Neuronal stem cell (in vitro differentiated cells): ENCODE measurements at regions not wholly inside any gene's neighbourhood (a gene's known extent, or its start where the extent isn't known, plus 50 kb on each side); places are given as distances from the start of the nearest gene placed in this dataset.

Source experiments
- DNase-seq: peaks from one replicate; pipeline ENCODE4 v3.0.0-alpha.2; 2013; ENCODE audit warnings: low spot score
- H2AFZ ChIP-seq: one replicate; pipeline ENCODE4 v1.6.1; 2013; ENCODE audit warnings: mild to moderate bottlenecking, low read length, inconsistent platforms
- H2AK5ac ChIP-seq: 2 replicates; pipeline ENCODE4 v1.6.1; 2013; ENCODE audit warnings: low read depth, mild to moderate bottlenecking, inconsistent platforms, low read length, moderate library complexity, mixed read lengths
- H2BK120ac ChIP-seq: 2 replicates; pipeline ENCODE4 v1.6.1; 2013; ENCODE audit warnings: low read depth, mild to moderate bottlenecking, inconsistent platforms, low read length, moderate library complexity, mixed read lengths
- H2BK12ac ChIP-seq: one replicate; pipeline ENCODE4 v1.6.1; 2013; ENCODE audit warnings: low read length, inconsistent platforms
- H2BK15ac ChIP-seq: 2 replicates; pipeline ENCODE4 v1.6.1; 2013; ENCODE audit warnings: mild to moderate bottlenecking, low read length, inconsistent platforms, mixed read lengths
- H2BK5ac ChIP-seq: one replicate; pipeline ENCODE4 v1.6.1; 2013; ENCODE audit warnings: inconsistent platforms, mild to moderate bottlenecking, low read length, moderate library complexity
- H3K14ac ChIP-seq: one replicate; pipeline ENCODE4 v1.6.1; 2013; ENCODE audit warnings: low read length, inconsistent platforms
- H3K18ac ChIP-seq: 2 replicates; pipeline ENCODE4 v1.6.1; 2013; ENCODE audit warnings: low read length, inconsistent platforms
- H3K23ac ChIP-seq: 2 replicates; pipeline ENCODE4 v1.6.1; 2013; ENCODE audit warnings: low read depth, mild to moderate bottlenecking, mixed read lengths, low read length, inconsistent platforms; ENCODE audit not compliant: poor library complexity
- H3K27ac ChIP-seq: replicated peaks from 3 replicates; pipeline ENCODE4 v1.5.1; 2013; ENCODE audit warnings: low read length, inconsistent platforms
- H3K27me3 ChIP-seq, 3 experiments: 2 replicates each; pipeline ENCODE4 v1.6.1; 2013; ENCODE audit warnings: low read length in 3 of 3, mild to moderate bottlenecking in 2 of 3, inconsistent platforms in 1 of 3, low read depth in 1 of 3, mixed read lengths in 1 of 3, moderate library complexity in 1 of 3; ENCODE audit not compliant: control insufficient read depth in 3 of 3, insufficient read depth in 3 of 3
- H3K36me3 ChIP-seq, 2 donors: replicated peaks in 1 of 2; 2 replicates each; pipeline ENCODE4 v1.6.1; 2013; ENCODE audit warnings: low read length in 2 of 2; ENCODE audit not compliant: control insufficient read depth in 2 of 2, insufficient read depth in 2 of 2
- H3K4ac ChIP-seq: 2 replicates; pipeline ENCODE4 v1.6.1; 2013; ENCODE audit warnings: inconsistent platforms, mild to moderate bottlenecking, low read length, moderate library complexity
- H3K4me1 ChIP-seq, 2 donors: 1 replicate in 1 of 2; 2 replicates in 1 of 2; pipeline ENCODE4 v1.6.1; 2013; ENCODE audit warnings: low read length in 2 of 2, low read depth in 1 of 2; ENCODE audit not compliant: control insufficient read depth in 2 of 2, insufficient read depth in 1 of 2
- H3K4me2 ChIP-seq: one replicate; pipeline ENCODE4 v1.6.1; 2013; ENCODE audit warnings: mild to moderate bottlenecking, low read length, inconsistent platforms; ENCODE audit not compliant: insufficient read depth, poor library complexity, severe bottlenecking
- H3K4me3 ChIP-seq, 2 donors: 2 replicates each; pipeline ENCODE4 v1.5.1; 2013; ENCODE audit warnings: low read length in 2 of 2, mild to moderate bottlenecking in 2 of 2, inconsistent platforms in 1 of 2, moderate library complexity in 1 of 2
- H3K79me1 ChIP-seq: one replicate; pipeline ENCODE4 v1.6.1; 2013; ENCODE audit warnings: low read depth, mild to moderate bottlenecking, inconsistent platforms, low read length, moderate library complexity
- H3K9ac ChIP-seq: one replicate; pipeline ENCODE4 v1.6.1; 2013; ENCODE audit warnings: mild to moderate bottlenecking, low read depth, low read length, inconsistent platforms; ENCODE audit not compliant: poor library complexity
- H3K9me3 ChIP-seq, 2 donors: replicated peaks in 1 of 2; 2 replicates each; pipeline versions ENCODE3 to v1.6.1; 2013; ENCODE audit warnings: low read length in 2 of 2, mild to moderate bottlenecking in 2 of 2, inconsistent platforms in 1 of 2, low read depth in 1 of 2, mixed read lengths in 1 of 2, moderate library complexity in 1 of 2; ENCODE audit not compliant: control insufficient read depth in 2 of 2, insufficient read depth in 1 of 2
- H4K8ac ChIP-seq: one replicate; pipeline ENCODE4 v1.6.1; 2013; ENCODE audit warnings: low read depth, mild to moderate bottlenecking, inconsistent platforms, low read length, moderate library complexity
- H4K91ac ChIP-seq: one replicate; pipeline ENCODE4 v1.6.1; 2013; ENCODE audit warnings: low read length, low read depth, mild to moderate bottlenecking, inconsistent platforms; ENCODE audit not compliant: poor library complexity
- WGBS, 2 donors: extraction: QIAGEN DNeasy Blood & Tissue Kit; methylation state at CpG; one replicate each; pipeline ENCODE4 v1.1.7; 2013; ENCODE audit warnings: missing lambda C conversion rate in 2 of 2, mixed read lengths in 1 of 2; ENCODE audit not compliant: insufficient read length in 2 of 2, insufficient replicate concordance in 1 of 2; ENCODE audit errors: extremely low coverage in 2 of 2; 5-methylcytosine and 5-hydroxymethylcytosine counted together

DNA sequence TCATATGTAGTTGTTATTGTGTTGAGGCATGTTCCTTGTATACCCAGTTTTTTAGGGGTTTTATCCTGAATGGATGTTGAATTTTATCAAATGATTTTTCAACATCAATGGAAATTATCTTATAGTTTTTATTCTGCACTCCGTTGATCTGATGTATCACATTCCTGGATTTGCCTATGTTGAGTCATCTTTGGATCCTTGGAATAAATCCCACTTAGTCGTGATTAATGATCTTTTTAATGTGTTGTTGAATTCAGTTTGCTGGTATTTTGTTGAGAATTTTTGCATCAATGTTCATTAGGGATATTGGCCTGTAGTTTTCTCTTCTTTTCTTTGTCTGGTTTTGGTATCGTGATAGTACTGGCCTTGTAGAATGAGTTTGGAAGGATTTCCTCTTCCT is 648.6 kb upstream of the GRM3 start:
- Histone ChIP-seq H2AK5ac (no peak overlapping the region), H3K4me3 (no peak overlapping the region), H2BK12ac (no peak overlapping the region), H3K9me3 (no peaks in the 10 kb centered on the region), H4K91ac (no peak overlapping the region), H3K4me1 (no peaks in the 10 kb centered on the region), H3K18ac (no peak overlapping the region), H2BK120ac (no peak overlapping the region), H3K9ac (no peak overlapping the region), H4K8ac (no peak overlapping the region), H2AFZ (no peak overlapping the region), H3K36me3 (no peaks in the 10 kb centered on the region), H3K27ac (no peak overlapping the region), H3K27me3 (no peaks in the 10 kb centered on the region), H3K23ac (no peak overlapping the region), H3K79me1 (no peaks in the 10 kb centered on the region), H3K4ac (no peak overlapping the region), H3K4me2 (no peak overlapping the region), H2BK5ac (no peak overlapping the region), H3K14ac (no peak overlapping the region), H2BK15ac (no peak overlapping the region)
- WGBS, 2 donors: no CpG with 5 or more reads among the region's 3 CpGs
- no peak for DNase-seq

DNA sequence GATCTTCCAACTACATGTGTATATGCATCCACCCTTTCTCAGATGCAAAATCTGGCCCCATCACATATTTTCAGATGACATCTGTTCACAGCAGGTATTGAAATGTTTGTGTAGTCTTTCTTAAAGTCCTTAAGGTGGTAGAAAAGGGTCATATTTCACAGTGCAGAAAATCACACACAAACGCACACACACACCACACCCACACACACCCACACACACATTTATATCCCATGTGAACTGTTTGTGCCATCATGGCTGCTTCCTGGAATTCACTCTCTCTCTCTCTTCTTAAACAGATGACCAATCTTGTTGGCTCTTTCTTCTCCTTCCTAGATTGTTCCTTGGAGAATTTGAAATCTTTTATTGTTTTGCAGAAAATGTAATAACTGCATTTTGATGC is 663.0 kb upstream of the GRM3 start:
- Histone ChIP-seq H2BK12ac (no peak overlapping the region), H3K14ac (no peak overlapping the region), H3K4me3 (no peak overlapping the region), H2BK120ac (no peak overlapping the region), H4K91ac (no peak overlapping the region), H3K18ac (no peak overlapping the region), H2AFZ (no peak overlapping the region), H2BK5ac (no peak overlapping the region), H2BK15ac (no peak overlapping the region), H3K27me3 (no peaks in the 10 kb centered on the region), H3K79me1 (no peaks in the 10 kb centered on the region), H4K8ac (no peak overlapping the region), H3K9me3 (no peaks in the 10 kb centered on the region), H3K4ac (no peak overlapping the region), H3K36me3 (no peaks in the 10 kb centered on the region), H3K4me1 (no peaks in the 10 kb centered on the region), H3K4me2 (no peak overlapping the region), H3K23ac (no peak overlapping the region), H2AK5ac (no peak overlapping the region), H3K9ac (no peak overlapping the region), H3K27ac (no peak overlapping the region)
- DNase-seq: no peak
- no CpG with 5 or more reads among the region's 1 CpG for WGBS, 2 donors

DNA sequence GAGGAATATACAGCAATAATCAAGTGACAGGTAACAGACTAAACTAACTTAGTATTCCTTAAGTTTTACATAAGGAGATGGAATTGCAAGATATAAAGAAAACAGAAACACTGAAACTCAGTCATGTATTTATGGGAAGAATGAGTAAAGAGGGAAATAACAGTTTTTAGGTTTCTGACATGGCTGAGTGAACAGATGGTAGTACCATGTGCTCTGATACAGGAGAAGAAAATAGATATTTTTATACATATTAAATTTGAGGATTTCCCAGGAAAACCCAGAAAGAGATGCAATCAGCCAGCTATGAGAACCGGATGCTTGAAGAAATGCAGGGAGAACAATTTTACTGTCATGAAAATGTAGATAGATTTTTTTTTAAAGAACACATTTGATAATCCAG is 669.5 kb upstream of the GRM3 start:
- no peak overlapping the region for H2BK120ac ChIP-seq
- no peak overlapping the region for H3K18ac ChIP-seq
- H2AFZ ChIP-seq: no peak overlapping the region
- no peak overlapping the region for H3K4me2 ChIP-seq
- H3K9me3 ChIP-seq: no peaks in the 10 kb centered on the region
- H2AK5ac ChIP-seq: no peak overlapping the region
- H2BK5ac ChIP-seq: no peak overlapping the region
- no peak overlapping the region for H3K27ac ChIP-seq
- no peaks in the 10 kb centered on the region for H3K36me3 ChIP-seq
- no peak overlapping the region for H3K4me3 ChIP-seq
- DNase-seq: no peak
- H3K9ac ChIP-seq: no peak overlapping the region
- H2BK12ac ChIP-seq: no peak overlapping the region
- H3K79me1 ChIP-seq: no peaks in the 10 kb centered on the region
- H3K4ac ChIP-seq: no peak overlapping the region
- no CpG with 5 or more reads among the region's 1 CpG for WGBS, 2 donors
- H4K8ac ChIP-seq: no peak overlapping the region
- H2BK15ac ChIP-seq: no peak overlapping the region
- no peaks in the 10 kb centered on the region for H3K4me1 ChIP-seq
- H3K27me3 ChIP-seq: no peaks in the 10 kb centered on the region
- H3K14ac ChIP-seq: no peak overlapping the region
- H3K23ac ChIP-seq: no peak overlapping the region
- H4K91ac ChIP-seq: no peak overlapping the region

DNA sequence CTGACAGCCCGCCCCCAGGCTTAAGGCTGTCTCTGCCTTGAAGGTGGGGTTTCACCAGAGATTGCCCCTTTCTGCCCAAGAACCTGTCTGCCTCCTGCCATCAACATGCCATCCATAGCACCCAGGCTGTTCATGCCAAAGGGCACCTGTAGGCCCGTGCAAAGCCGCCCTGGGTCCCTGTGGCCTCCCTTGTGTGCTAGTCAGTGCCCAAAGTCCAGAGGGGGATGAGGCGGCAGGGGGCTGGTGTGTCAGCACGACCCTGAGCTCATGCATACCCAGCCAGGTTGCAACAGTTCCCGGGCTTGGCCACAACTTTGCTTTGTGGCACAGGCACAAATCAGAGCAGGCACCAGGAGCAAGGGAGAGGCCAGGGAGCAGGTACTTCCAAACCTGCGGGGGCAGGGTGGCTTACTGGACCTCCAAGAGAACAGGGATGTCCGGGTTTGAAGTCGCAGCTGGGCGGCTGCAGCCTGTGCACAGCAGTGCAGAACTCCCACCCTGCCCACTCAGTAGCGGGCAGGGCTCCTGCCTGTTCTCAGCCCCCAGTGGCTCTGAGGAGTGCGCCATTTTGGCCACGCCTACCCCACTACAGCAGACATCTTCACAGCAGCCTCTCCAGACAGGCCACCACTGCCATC is 671.1 kb upstream of the GRM3 start:
- no peak overlapping the region for H3K14ac ChIP-seq
- no peak overlapping the region for H4K8ac ChIP-seq
- H2BK15ac ChIP-seq: no peak overlapping the region
- H2AFZ ChIP-seq: peak overlapping the region; percentile 63
- no peak overlapping the region for H2AK5ac ChIP-seq
- no peaks in the 10 kb centered on the region for H3K4me1 ChIP-seq
- H3K36me3 ChIP-seq: no peaks in the 10 kb centered on the region
- H3K4me2 ChIP-seq: no peak overlapping the region
- no peaks in the 10 kb centered on the region for H3K79me1 ChIP-seq
- no peak overlapping the region for H2BK5ac ChIP-seq
- peak overlapping the region in 1 of 2 donors; percentile 9 for H3K4me3 ChIP-seq
- no peak overlapping the region for H4K91ac ChIP-seq
- H3K27ac ChIP-seq: no peak overlapping the region
- no CpG with 5 or more reads among the region's 13 CpGs for WGBS, 2 donors
- H3K27me3 ChIP-seq: no peaks in the 10 kb centered on the region
- H3K23ac ChIP-seq: no peak overlapping the region
- no peak overlapping the region for H2BK120ac ChIP-seq
- no peaks in the 10 kb centered on the region for H3K9me3 ChIP-seq
- H3K9ac ChIP-seq: no peak overlapping the region
- no peak for DNase-seq
- peak overlapping the region; percentile 71 for H3K18ac ChIP-seq
- no peak overlapping the region for H3K4ac ChIP-seq
- no peak overlapping the region for H2BK12ac ChIP-seq
